HG02943 (cell line): ENCODE measurements at regions not wholly inside any gene's neighbourhood (a gene's known extent, or its start where the extent isn't known, plus 50 kb on each side); places are given as distances from the start of the nearest gene placed in this dataset.
"Not testable (repeated sequence)": the region's sequence is repeated elsewhere in the genome, so short reads cannot be mapped to it uniquely, and the experiment has no call there.

Experiments
- ATAC-seq: cut with Tn5 transposase; IDR thresholded peaks from one replicate; pipeline ENCODE4 v1.9.1; 2021; ENCODE audit warnings: mild to moderate bottlenecking, low read depth, moderate library complexity; ENCODE audit not compliant: unreplicated experiment

GRCh38 chr2:234252772-234253171 is 202.3 kb downstream of the SPP2 start:
- no peak for ATAC-seq

GRCh38 chr2:234251326-234252271 is 201.1 kb downstream of the SPP2 start:
- no peak for ATAC-seq

DNA sequence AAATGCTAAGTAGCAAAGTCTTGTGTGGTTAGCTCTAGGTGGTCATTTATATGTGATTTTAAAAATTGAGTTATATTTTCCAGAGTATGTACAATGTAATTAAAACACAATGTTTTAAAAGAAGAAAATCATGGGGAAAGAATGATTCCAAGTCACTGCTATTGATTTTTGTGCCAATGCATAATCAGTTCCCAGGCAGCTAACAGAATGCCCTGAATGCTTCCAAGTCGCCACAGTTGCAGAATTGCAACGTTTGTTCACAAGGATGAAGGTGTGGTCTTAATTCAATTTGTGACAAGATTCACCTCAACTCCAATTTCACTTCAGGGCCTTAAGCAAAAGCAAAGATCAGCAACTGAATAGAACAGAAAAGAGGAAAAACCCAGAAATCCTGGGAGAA is 200.4 kb downstream of the SPP2 start:
- ATAC-seq: no peak

DNA sequence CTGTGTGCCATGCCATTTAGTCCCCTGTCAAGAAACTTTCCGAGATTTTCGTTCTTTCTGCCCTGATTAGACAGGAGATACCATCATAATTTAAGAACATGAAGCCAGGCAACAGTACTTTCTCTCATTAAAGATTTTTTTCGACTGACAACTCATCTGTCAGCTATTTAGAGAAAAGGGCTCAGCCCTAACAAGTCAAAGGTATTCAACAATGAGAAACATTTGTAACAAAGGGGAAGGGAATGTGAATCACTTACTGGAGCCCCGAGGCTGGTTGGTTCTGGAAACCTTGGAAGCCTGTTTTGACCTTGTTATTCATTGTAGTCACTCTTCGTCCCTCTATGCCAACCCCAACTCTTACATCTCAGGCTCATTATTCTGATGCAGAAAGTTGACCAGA is 199.4 kb downstream of the SPP2 start:
- ATAC-seq: no peak

DNA sequence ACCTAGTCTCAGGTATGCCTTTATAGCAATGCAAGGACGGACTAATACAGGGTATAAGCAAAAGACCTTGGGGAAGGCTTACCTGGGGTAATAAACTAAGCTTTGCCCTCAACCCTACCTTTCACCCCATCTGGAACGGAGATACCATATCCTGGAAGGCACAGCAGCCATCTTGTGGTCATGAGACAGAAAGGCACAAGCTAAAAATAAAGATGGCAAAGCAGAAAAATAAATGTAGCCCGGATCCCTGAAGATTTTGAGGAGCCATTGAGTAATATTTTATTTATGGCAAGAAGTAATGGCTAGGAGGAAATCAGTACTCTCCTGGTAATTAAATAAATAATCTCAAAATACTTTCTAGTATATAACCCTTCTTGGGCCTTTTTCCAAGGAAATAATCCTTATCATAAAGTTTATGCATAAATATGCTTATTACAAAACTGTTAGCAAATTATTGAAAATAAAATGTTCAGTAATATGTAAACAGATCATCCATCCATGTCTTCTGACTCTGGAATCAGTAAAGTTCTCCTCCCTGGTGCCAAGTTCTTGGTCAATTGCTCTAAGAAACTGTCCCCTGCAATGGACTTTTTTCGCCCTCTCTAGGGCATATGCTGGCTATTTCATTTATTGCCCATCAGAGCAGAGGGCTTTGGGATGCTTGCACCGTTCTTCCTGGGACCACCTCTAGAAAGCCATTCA is 198.7 kb downstream of the SPP2 start:
- ATAC-seq: no peak

DNA sequence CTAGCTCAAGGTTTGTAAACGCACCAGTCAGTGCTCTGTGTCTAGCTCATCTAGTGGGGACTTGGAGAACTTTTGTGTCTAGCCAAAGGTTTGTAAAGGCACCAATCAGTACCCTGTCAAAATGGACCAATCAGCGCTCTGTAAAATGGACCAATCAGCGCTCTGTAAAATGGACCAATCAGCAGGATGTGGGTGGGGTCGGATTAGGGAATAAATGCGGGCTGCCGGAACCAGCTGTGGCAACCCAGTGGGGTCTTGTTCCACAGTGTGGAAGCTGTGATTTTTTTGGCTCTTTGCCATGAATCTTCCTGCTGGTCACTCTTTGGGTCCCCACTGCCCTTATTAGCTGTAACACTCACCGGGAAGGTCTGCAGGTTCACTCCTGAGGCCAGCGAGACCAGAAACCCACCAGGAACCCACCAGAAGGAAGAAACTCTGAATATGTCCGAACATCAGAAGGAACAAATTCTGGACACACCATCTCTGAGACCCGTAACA is 197.8 kb downstream of the SPP2 start:
- ATAC-seq: not testable (repeated sequence)

- no peak for ATAC-seq
Measured at GRCh38 chr2:234247453-234248180, 197.1 kb downstream of the SPP2 start.

GRCh38 chr2:234245945-234246344 is 195.4 kb downstream of the SPP2 start:
- ATAC-seq: no peak

DNA sequence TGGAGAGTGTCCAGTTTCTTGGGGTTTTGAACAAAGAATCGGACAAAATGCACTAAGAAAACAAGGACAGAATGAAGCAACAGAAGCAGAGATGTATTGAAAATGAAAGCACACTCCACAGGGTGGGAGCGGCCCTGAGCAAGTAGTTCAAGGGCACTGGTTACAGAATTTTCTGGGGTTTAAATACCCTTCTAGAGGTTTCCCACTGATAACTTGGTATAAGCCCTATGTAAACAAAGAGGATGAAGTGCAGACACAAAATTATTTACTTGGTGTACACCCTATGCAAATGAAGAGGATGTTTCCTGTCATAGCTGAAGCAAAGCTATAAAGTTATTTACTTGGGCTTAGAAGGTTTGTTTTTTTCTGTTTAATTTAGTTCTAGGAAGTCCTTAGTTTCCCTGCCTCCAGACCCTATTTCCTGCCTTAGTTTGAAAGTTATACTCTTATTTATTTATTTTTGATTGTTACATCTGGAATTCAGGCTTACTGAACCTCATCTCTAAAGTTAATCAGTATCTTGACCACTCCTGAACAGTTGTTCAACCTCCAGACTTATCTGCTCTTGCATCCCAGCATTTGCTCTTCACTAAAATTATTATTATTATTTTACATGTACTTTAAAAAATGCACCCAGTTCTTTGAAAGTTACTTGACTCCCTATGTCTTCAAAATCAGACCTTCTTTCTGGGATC is 193.5 kb downstream of the SPP2 start:
- no peak for ATAC-seq

DNA sequence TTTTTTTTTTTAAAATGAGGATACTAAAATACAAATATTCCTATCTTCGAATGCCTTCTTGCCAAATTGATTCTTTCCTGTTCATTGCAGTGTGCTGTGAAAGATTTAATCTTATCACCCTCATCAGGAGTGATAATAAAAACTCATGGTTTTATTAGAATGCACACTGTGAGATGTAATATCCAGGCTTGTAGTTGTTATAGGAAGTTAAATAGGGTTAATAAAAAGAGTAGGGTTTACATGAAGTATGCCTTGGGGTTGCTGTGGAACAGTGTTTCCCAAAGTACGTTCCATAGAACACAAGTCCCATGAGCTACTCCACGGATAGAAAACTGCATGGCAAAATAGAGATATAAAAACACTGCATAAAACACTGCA is 191.9 kb downstream of the SPP2 start:
- no peak for ATAC-seq

- ATAC-seq: no peak
Measured at GRCh38 chr2:234241656-234242458, 191.4 kb downstream of the SPP2 start.

DNA sequence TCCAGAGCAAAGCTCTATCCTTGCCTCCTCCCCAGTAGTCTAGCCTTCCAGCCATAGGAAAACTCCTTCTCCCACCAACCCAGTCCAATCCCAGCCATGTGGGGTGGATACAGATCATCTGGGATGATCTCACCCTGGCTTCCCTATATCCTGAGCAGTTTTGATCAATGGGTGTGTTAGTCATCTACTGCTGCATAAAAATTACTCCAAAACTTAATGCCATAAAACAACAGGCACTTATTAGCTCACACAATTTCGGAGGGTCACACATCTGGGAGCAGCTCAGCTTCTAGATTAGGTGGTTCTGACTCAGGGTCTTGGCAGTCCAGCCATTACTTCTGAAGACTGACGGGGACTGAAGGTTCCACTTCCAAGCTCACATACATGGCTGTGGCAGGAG is 190.4 kb downstream of the SPP2 start:
- no peak for ATAC-seq

DNA sequence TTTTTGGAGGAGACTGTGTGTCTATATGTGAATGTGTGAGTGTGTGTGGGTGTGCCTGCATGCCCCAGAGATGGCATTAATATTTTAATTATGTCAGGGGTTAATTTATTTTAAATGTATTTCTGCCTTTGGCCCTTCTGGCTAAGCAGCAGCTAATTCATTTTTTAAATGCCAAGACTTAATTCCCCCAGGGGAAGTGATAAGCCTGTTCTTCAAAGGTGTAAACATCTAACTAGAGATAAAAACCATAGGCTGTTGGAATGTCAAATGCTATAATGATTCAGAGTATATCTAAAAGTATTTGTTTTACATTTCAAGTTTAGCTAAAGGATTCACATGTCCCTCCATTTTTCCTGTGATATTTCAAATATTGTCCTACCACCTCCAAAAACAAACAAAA is 184.7 kb downstream of the SPP2 start:
- no peak for ATAC-seq

- ATAC-seq: no peak
Measured at GRCh38 chr2:234231460-234231859, 181.0 kb downstream of the SPP2 start.

- no peak for ATAC-seq
Measured at GRCh38 chr2:234219046-234219310, 168.5 kb downstream of the SPP2 start.

GRCh38 chr2:234218266-234219045 is 168.0 kb downstream of the SPP2 start:
- no peak for ATAC-seq

- no peak for ATAC-seq
Measured at GRCh38 chr2:234212534-234212933, 162.0 kb downstream of the SPP2 start.

DNA sequence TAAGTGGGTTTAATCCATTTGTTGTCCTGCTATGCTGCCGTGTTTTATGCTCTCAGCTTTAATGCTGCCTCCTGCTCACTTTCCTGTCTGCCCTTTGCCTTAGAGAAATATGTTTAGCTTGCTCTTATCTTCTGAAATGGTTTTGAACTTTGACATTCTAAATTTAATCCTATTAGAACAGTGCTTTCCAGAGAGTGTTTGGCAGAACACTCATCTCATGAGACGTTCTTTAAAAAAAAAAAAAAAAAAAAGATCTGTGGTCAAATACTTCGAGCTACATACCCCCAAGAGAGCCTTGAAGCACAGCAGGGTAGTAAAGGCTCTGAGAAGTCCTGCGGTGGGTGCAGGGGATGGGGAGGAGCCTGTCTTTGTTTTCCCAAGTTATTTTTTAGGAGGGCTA is 161.3 kb downstream of the SPP2 start:
- no peak for ATAC-seq

- ATAC-seq: no peak
Measured at GRCh38 chr2:234206738-234207137, 156.2 kb downstream of the SPP2 start.
